ENCODE measurements at regions not wholly inside any gene's neighbourhood (a gene's known extent, or its start where the extent isn't known, plus 50 kb on each side); places are given as distances from the start of the nearest gene placed in this dataset.

DNA sequence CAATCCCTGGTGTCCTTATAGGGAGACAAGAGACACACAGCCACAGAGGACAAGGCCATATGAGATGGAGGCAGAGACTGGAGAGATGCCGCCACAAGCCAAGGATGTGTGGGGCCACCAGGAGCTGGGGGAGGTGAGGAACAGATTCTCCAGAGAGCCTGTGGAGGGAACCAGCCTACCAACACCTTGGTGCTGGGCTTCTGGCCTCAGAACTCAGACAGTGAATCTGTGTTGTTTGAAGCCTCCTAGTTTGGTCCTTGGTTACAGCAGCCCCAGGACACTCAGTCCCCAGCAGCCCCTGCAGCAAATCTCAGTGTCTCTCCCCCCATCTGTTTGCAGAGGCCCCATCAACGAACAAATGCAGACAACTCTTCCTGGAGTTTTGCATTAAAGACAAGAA lies 73.2 kb upstream of the BHLHE23 start:
- Histone ChIP-seq H3K79me2 (ENCODE audit: insufficient read depth, low read length) (no peaks in the 10 kb centered on the region), H3K4me1 (ENCODE audit: insufficient read depth, low read length) (peaks cover 19% of the 10 kb centered on the region), H3K9me3 (ENCODE audit: low read length) (peaks cover 6% of the 10 kb centered on the region), H3K4me3 (replicated peaks in 1 of 3; ENCODE audit: insufficient read depth in 1 of 3, low read depth in 2 of 3, low read length in 3 of 3) (no peak overlapping the region), H3K9ac (ENCODE audit: insufficient read depth, low read depth, low read length) (no peak overlapping the region), H3K27ac (ENCODE audit: extremely low read length, insufficient read depth, low read length) (no peak overlapping the region), H4K20me1 (ENCODE audit: insufficient read depth, low read length) (peaks cover 13% of the 10 kb centered on the region; the same call in 1 of the 2 replicates), H3K36me3 (replicated peaks in 1 of 2; ENCODE audit: control insufficient read depth in 1 of 2, insufficient read depth in 2 of 2, low read length in 2 of 2) (no peaks in the 10 kb centered on the region), H2AFZ (ENCODE audit: low read length) (no peak overlapping the region), H3K4me2 (ENCODE audit: low read depth, low read length) (no peak overlapping the region), H3K27me3 (ENCODE audit: control insufficient read depth in 1 of 2, insufficient read depth in 2 of 2, low read length in 2 of 2) (peaks cover 14 to 31% of the 10 kb centered on the region in 2 experiments; a peak in 4 of 5 replicates)
- no peak for FAIRE-seq
- CTCF ChIA-PET (ENCODE audit: low intra/inter-chr PET ratio, low total read pairs) = no interaction called here
- ATAC-seq = no peak
- POLR2A ChIA-PET = no interaction called here
- WGBS (ENCODE audit: low lambda C conversion rate) = 9% methylated on average over 2 of the region's 2 CpGs
- in situ Hi-C loops (cut with HindIII; ENCODE audit: extremely low pct_ligation_motif_present, low pct_unique_long_range_greater_than_20kb) (no loop called here), intact Hi-C loops (cut with micrococcal nuclease; ENCODE audit: unreplicated experiment) (no loop called here)
- DNase-seq (ENCODE audit: low spot score) = no peak
- no TSS peak for BruUV-seq (replicated peaks)
- TF ChIP-seq, protein P1, sequence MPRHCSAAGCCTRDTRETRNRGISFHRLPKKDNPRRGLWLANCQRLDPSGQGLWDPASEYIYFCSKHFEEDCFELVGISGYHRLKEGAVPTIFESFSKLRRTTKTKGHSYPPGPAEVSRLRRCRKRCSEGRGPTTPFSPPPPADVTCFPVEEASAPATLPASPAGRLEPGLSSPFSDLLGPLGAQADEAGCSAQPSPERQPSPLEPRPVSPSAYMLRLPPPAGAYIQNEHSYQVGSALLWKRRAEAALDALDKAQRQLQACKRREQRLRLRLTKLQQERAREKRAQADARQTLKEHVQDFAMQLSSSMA (CRISPR knock-in tag; IDR thresholded peaks at IDR 0.05) = no peak
- TF ChIP-seq STAG1 (CRISPR knock-in tag; IDR thresholded peaks at IDR 0.05) = no peak
- TF ChIP-seq, protein P2, sequence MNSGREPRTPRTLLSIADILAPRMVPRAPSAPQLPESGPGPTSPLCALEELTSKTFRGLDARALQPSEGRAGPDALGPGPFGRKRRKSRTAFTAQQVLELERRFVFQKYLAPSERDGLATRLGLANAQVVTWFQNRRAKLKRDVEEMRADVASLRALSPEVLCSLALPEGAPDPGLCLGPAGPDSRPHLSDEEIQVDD (CRISPR knock-in tag; IDR thresholded peaks at IDR 0.05; ENCODE audit: borderline replicate concordance) = no peak
- TF ChIP-seq, protein P3, sequence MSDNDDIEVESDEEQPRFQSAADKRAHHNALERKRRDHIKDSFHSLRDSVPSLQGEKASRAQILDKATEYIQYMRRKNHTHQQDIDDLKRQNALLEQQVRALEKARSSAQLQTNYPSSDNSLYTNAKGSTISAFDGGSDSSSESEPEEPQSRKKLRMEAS (IDR thresholded peaks at IDR 0.05) = no peak
- no peak for TF ChIP-seq GMEB2 (CRISPR knock-in tag; IDR thresholded peaks at IDR 0.05; ENCODE audit: low read depth)
- TF ChIP-seq ZNF280D (CRISPR knock-in tag; IDR thresholded peaks at IDR 0.05) = no peak
- TF ChIP-seq RCOR2 (CRISPR knock-in tag; IDR thresholded peaks at IDR 0.05) = no peak
- no peak for TF ChIP-seq ARID5B (CRISPR knock-in tag; IDR thresholded peaks at IDR 0.05)
- no peak for TF ChIP-seq KDM6A (CRISPR knock-in tag; IDR thresholded peaks at IDR 0.05; ENCODE audit: low read depth)
- TF ChIP-seq ZNF468 (CRISPR knock-in tag; IDR thresholded peaks at IDR 0.05) = no peak
- TF ChIP-seq ZNF598 (CRISPR knock-in tag; IDR thresholded peaks at IDR 0.05; ENCODE audit: borderline replicate concordance) = no peak
- no peak for TF ChIP-seq HOXA7 (CRISPR knock-in tag; IDR thresholded peaks at IDR 0.05)
- no peak for TF ChIP-seq SRF (IDR thresholded peaks at IDR 0.05; ENCODE audit: low read depth, low read length)
- no peak for TF ChIP-seq HMGA1 (CRISPR knock-in tag; conservative IDR thresholded peaks at IDR 0.05)
- no peak for TF ChIP-seq ARHGAP35 (CRISPR knock-in tag; IDR thresholded peaks at IDR 0.05; ENCODE audit: borderline replicate concordance)
- no peak for TF ChIP-seq KMT2A (CRISPR knock-in tag; IDR thresholded peaks at IDR 0.05)

Measured in HepG2 (cell line).